ENCODE measurements at regions not wholly inside any gene's neighbourhood (a gene's known extent, or its start where the extent isn't known, plus 50 kb on each side); places are given as distances from the start of the nearest gene placed in this dataset.

DNA sequence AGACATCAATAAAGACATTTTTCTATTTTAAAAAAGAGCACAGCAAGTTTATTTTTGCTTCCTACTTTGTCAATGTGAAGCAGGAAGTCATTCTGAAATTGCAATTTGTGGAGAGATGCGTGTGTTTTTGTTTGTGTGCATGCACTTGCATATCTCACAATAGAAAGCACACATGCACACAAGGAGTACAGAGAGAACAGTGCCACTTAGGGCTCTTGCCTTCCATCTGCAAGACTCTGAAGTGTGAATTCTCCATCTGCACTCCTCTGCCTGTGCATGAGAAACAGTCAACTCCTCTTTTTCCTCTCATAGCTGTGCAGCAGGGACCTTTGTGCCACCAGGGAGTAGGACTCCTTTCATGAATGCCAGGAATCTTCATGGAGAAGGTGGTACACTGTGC lies 316.3 kb upstream of the CNR1 start:
- no CpG with 5 or more reads among the region's 1 CpG for WGBS (ENCODE audit: insufficient coverage)
- Mint-ChIP-seq H3K9me3 (ENCODE audit: insufficient read depth) (peaks cover 5% of the 10 kb centered on the region), H3K4me1 (no peaks in the 10 kb centered on the region), H3K27ac (no peak overlapping the region), H3K27me3 (no peaks in the 10 kb centered on the region), H3K4me3 (no peak overlapping the region)
- Histone ChIP-seq H3K4me1 (ENCODE audit: control insufficient read depth in 2 of 2, insufficient read depth in 2 of 2, low read length in 2 of 2) (no peaks in the 10 kb centered on the region), H3K36me3 (replicated peaks in 1 of 2; ENCODE audit: control extremely low read depth in 1 of 2, control insufficient read depth in 1 of 2, extremely low read depth in 1 of 2, insufficient read depth in 2 of 2, low read length in 1 of 2) (no peaks in the 10 kb centered on the region), H3K9me3 (ENCODE audit: control extremely low read depth in 1 of 3, control insufficient read depth in 2 of 3, insufficient read depth in 1 of 3, low read length in 2 of 3) (peaks cover 0 to 4% (median 2%) of the 10 kb centered on the region in 3 donors), H3K27me3 (replicated peaks in 1 of 4; ENCODE audit: control extremely low read depth in 1 of 4, control insufficient read depth in 3 of 4, insufficient read depth in 4 of 4, low read length in 3 of 4) (no peaks in the 10 kb centered on the region), H3K4me2 (replicated peaks; ENCODE audit: low read depth, low read length, poor library complexity, severe bottlenecking) (no peak overlapping the region), H3K27ac (ENCODE audit: low read length in 2 of 2) (no peak overlapping the region), H2AFZ (ENCODE audit: insufficient read depth, low read depth, low read length, poor library complexity, severe bottlenecking) (peak overlapping the region; percentile 20), H4K20me1 (ENCODE audit: control insufficient read depth, insufficient read depth, low read length, poor library complexity, severe bottlenecking) (no peaks in the 10 kb centered on the region), H3K79me2 (ENCODE audit: control insufficient read depth, insufficient read depth, low read length) (no peaks in the 10 kb centered on the region), H3K4me3 (ENCODE audit: control extremely low read depth in 1 of 5, extremely low read depth in 1 of 5, insufficient read depth in 1 of 5, low read depth in 2 of 5, low read length in 4 of 5) (no peak overlapping the region), H3K9ac (ENCODE audit: low read length) (no peak overlapping the region)
- ChIA-PET CTCF (no interaction called here), POLR2A (no interaction called here)
- no peak for TF ChIP-seq EZH2 (IDR thresholded peaks at IDR 0.05; ENCODE audit: borderline replicate concordance, insufficient read depth, low read depth, low read length, poor library complexity, severe bottlenecking)
- TF ChIP-seq, protein P1, sequence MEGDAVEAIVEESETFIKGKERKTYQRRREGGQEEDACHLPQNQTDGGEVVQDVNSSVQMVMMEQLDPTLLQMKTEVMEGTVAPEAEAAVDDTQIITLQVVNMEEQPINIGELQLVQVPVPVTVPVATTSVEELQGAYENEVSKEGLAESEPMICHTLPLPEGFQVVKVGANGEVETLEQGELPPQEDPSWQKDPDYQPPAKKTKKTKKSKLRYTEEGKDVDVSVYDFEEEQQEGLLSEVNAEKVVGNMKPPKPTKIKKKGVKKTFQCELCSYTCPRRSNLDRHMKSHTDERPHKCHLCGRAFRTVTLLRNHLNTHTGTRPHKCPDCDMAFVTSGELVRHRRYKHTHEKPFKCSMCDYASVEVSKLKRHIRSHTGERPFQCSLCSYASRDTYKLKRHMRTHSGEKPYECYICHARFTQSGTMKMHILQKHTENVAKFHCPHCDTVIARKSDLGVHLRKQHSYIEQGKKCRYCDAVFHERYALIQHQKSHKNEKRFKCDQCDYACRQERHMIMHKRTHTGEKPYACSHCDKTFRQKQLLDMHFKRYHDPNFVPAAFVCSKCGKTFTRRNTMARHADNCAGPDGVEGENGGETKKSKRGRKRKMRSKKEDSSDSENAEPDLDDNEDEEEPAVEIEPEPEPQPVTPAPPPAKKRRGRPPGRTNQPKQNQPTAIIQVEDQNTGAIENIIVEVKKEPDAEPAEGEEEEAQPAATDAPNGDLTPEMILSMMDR (IDR thresholded peaks at IDR 0.05): no peak
- intact Hi-C loops (cut with micrococcal nuclease): no loop called here
- DNase-seq: no peak
- no peak for ATAC-seq (ENCODE audit: low read depth)

DNA sequence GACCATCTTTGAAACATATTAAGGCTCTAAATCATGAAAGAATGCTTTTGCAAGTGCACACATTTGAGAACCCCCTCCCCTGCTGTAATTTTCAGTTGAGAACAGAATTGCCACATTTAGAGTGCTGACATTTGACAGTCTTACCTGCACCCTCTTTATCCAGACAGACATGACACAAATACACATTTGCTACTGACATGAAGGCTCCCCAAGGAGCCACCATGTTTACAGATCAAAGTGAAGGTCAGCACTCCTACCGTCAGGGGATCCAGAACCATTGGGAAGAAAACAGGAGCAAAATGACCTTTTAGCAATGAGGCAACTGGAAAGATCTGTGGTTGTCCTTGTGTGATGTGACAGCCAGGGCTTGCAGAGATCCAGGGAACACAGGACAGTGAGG lies 315.4 kb upstream of the CNR1 start:
- H2AFZ ChIP-seq (ENCODE audit: insufficient read depth, low read depth, low read length, poor library complexity, severe bottlenecking): no peak overlapping the region
- intact Hi-C loops (cut with micrococcal nuclease): no loop called here
- H3K4me3 ChIP-seq (ENCODE audit: control extremely low read depth in 1 of 5, extremely low read depth in 1 of 5, insufficient read depth in 1 of 5, low read depth in 2 of 5, low read length in 4 of 5): no peak overlapping the region
- ChIA-PET CTCF (no interaction called here), POLR2A (no interaction called here)
- H3K4me1 ChIP-seq (ENCODE audit: control insufficient read depth in 2 of 2, insufficient read depth in 2 of 2, low read length in 2 of 2): no peaks in the 10 kb centered on the region
- no peaks in the 10 kb centered on the region for H3K79me2 ChIP-seq (ENCODE audit: control insufficient read depth, insufficient read depth, low read length)
- H3K27me3 Mint-ChIP-seq: no peaks in the 10 kb centered on the region
- no peak overlapping the region for H3K27ac ChIP-seq (ENCODE audit: low read length in 2 of 2)
- H3K4me2 ChIP-seq (replicated peaks; ENCODE audit: low read depth, low read length, poor library complexity, severe bottlenecking): no peak overlapping the region
- no peak overlapping the region for H3K4me3 Mint-ChIP-seq
- no peak overlapping the region for H3K27ac Mint-ChIP-seq
- WGBS (ENCODE audit: insufficient coverage): 90% methylated on average over 1 of the region's 1 CpG
- H3K9me3 Mint-ChIP-seq (ENCODE audit: insufficient read depth): peaks cover 5% of the 10 kb centered on the region
- TF ChIP-seq EZH2 (IDR thresholded peaks at IDR 0.05; ENCODE audit: borderline replicate concordance, insufficient read depth, low read depth, low read length, poor library complexity, severe bottlenecking): no peak
- TF ChIP-seq, protein P1 (IDR thresholded peaks at IDR 0.05): no peak
- H3K36me3 ChIP-seq (replicated peaks in 1 of 2; ENCODE audit: control extremely low read depth in 1 of 2, control insufficient read depth in 1 of 2, extremely low read depth in 1 of 2, insufficient read depth in 2 of 2, low read length in 1 of 2): no peaks in the 10 kb centered on the region
- H3K4me1 Mint-ChIP-seq: no peaks in the 10 kb centered on the region
- H3K9ac ChIP-seq (ENCODE audit: low read length): no peak overlapping the region
- DNase-seq (no peak), ATAC-seq (ENCODE audit: low read depth) (no peak)
- no peaks in the 10 kb centered on the region for H3K27me3 ChIP-seq (replicated peaks in 1 of 4; ENCODE audit: control extremely low read depth in 1 of 4, control insufficient read depth in 3 of 4, insufficient read depth in 4 of 4, low read length in 3 of 4)
- H3K9me3 ChIP-seq (ENCODE audit: control extremely low read depth in 1 of 3, control insufficient read depth in 2 of 3, insufficient read depth in 1 of 3, low read length in 2 of 3): peaks cover 0 to 4% (median 2%) of the 10 kb centered on the region in 3 donors
- no peaks in the 10 kb centered on the region for H4K20me1 ChIP-seq (ENCODE audit: control insufficient read depth, insufficient read depth, low read length, poor library complexity, severe bottlenecking)

Measured in B cell (primary cell).